GM23338 (cell line): ENCODE measurements at regions not wholly inside any gene's neighbourhood (a gene's known extent, or its start where the extent isn't known, plus 50 kb on each side); places are given as distances from the start of the nearest gene placed in this dataset.

Source experiments
- ATAC-seq: fragments of 200-7000 bp; cut with Tn5 transposase; 3 replicates; pipeline ENCODE4 v1.9.1; 2020
- DNase-seq: peaks from one replicate; pipeline ENCODE4 v3.0.0-alpha.2; 2015; ENCODE audit warnings: low spot score
- H2AFZ ChIP-seq: fragments of 200-600 bp; sonication (generic); 2 replicates; pipeline ENCODE4 v1.8.0; 2016; ENCODE audit warnings: antibody characterized with exemption, mild to moderate bottlenecking, moderate library complexity
- H3F3A ChIP-seq: fragments of 200-600 bp; sonication (generic); replicated peaks from 2 replicates; pipeline ENCODE4 v1.8.0; 2017; ENCODE audit warnings: antibody characterized with exemption, mixed run types, low read depth
- H3K27ac ChIP-seq: fragments of 200-600 bp; sonication (generic); 2 replicates; pipeline ENCODE4 v1.6.1; 2016; ENCODE audit warnings: low read depth
- H3K27me3 ChIP-seq: fragments of 200-600 bp; sonication (generic); 2 replicates; pipeline ENCODE4 v1.8.0; 2016; ENCODE audit warnings: mild to moderate bottlenecking, mixed run types, moderate library complexity; ENCODE audit not compliant: insufficient read depth
- H3K36me3 ChIP-seq: fragments of 200-600 bp; sonication (generic); 2 replicates; pipeline ENCODE4 v1.8.0; 2016; ENCODE audit warnings: mild to moderate bottlenecking; ENCODE audit not compliant: insufficient read depth
- H3K4me1 ChIP-seq: fragments of 200-600 bp; sonication (generic); 2 replicates; pipeline ENCODE4 v1.8.0; 2016; ENCODE audit warnings: mild to moderate bottlenecking, moderate library complexity; ENCODE audit not compliant: insufficient read depth
- H3K4me2 ChIP-seq: fragments of 200-600 bp; sonication (generic); 2 replicates; pipeline ENCODE4 v1.7.1; 2017; ENCODE audit warnings: mixed run types
- H3K4me3 ChIP-seq: fragments of 200-600 bp; sonication (generic); 2 replicates; pipeline ENCODE4 v1.6.1; 2016; ENCODE audit warnings: mixed run types
- H3K79me2 ChIP-seq: fragments of 200-600 bp; sonication (generic); replicated peaks from 2 replicates; pipeline ENCODE4 v1.8.0; 2017; ENCODE audit warnings: mild to moderate bottlenecking; ENCODE audit not compliant: insufficient read depth
- H3K9me2 ChIP-seq: fragments of 200-600 bp; sonication (generic); 2 replicates; pipeline ENCODE4 v1.8.0; 2017; ENCODE audit not compliant: insufficient read depth
- H4K20me1 ChIP-seq: fragments of 200-600 bp; sonication (generic); replicated peaks from 2 replicates; pipeline ENCODE4 v1.8.0; 2017; ENCODE audit warnings: mild to moderate bottlenecking; ENCODE audit not compliant: insufficient read depth
- H3K27ac Mint-ChIP-seq: 2 replicates; pipeline ENCODE4 v1.8.0; 2020; ENCODE audit warnings: inconsistent platforms, mild to moderate bottlenecking, moderate library complexity, mixed read lengths
- H3K27me3 Mint-ChIP-seq: 3 replicates; pipeline ENCODE4 v1.8.0; 2022; ENCODE audit warnings: low read depth, mild to moderate bottlenecking, moderate library complexity, mixed read lengths, inconsistent platforms; ENCODE audit not compliant: insufficient read depth, poor library complexity
- H3K36me3 Mint-ChIP-seq: 3 replicates; pipeline ENCODE4 v1.8.0; 2021; ENCODE audit warnings: low read depth, mild to moderate bottlenecking, inconsistent platforms, moderate library complexity, mixed read lengths
- H3K4me1 Mint-ChIP-seq: 3 replicates; pipeline ENCODE4 v1.8.0; 2020; ENCODE audit warnings: mild to moderate bottlenecking, inconsistent platforms, mixed read lengths
- H3K4me3 Mint-ChIP-seq: 3 replicates; pipeline ENCODE4 v1.8.0; 2021; ENCODE audit warnings: moderate library complexity, mild to moderate bottlenecking, inconsistent platforms, mixed read lengths
- H3K9me3 Mint-ChIP-seq: 3 replicates; pipeline ENCODE4 v1.8.0; 2020; ENCODE audit warnings: moderate library complexity, mild to moderate bottlenecking, inconsistent platforms, mixed read lengths
- CREB1 ChIP-seq: fragments of 250-450 bp; sonication (Bioruptor Pico); IDR thresholded peaks from 2 replicates; pipeline ENCODE4 v1.5.0; 2020; ENCODE audit warnings: low read depth, mild to moderate bottlenecking, moderate library complexity
- EZH2phosphoT487 ChIP-seq: fragments of 200-600 bp; sonication (generic); IDR thresholded peaks from one replicate; pipeline ENCODE4 v1.8.1; 2018; ENCODE audit warnings: antibody characterized with exemption; ENCODE audit not compliant: unreplicated experiment
- JUNB ChIP-seq: IDR thresholded peaks from one replicate; pipeline ENCODE4 v1.6.1; 2016; ENCODE audit warnings: antibody characterized with exemption; ENCODE audit not compliant: unreplicated experiment
- NANOG ChIP-seq: IDR thresholded peaks from 2 replicates; pipeline ENCODE4 v1.6.1; 2016; ENCODE audit warnings: antibody characterized with exemption, borderline replicate concordance
- POLR2AphosphoS5 ChIP-seq: IDR thresholded peaks from 2 replicates; pipeline ENCODE4 v1.6.1; 2016; ENCODE audit warnings: antibody characterized with exemption, low read depth
- STAT1 ChIP-seq: IDR thresholded peaks from one replicate; pipeline ENCODE4 v1.6.1; 2016; ENCODE audit warnings: antibody characterized with exemption; ENCODE audit not compliant: unreplicated experiment
- ZNF114 ChIP-seq: fragments of 250-450 bp; sonication (Bioruptor Pico); IDR thresholded peaks from 2 replicates; pipeline ENCODE4 v1.5.0; 2020; ENCODE audit warnings: mild to moderate bottlenecking, moderate library complexity
- ZNF331 ChIP-seq: fragments of 250-450 bp; sonication (Bioruptor Pico); IDR thresholded peaks from 2 replicates; pipeline ENCODE4 v1.5.0; 2020; ENCODE audit warnings: low read depth, mild to moderate bottlenecking, moderate library complexity
- TF ChIP-seq, protein P1 (sequence below): IDR thresholded peaks from 2 replicates; pipeline ENCODE4 v1.6.1; 2016; ENCODE audit warnings: antibody characterized with exemption
- TF ChIP-seq, protein P2 (sequence below): IDR thresholded peaks from one replicate; pipeline ENCODE4 v1.6.1; 2018; ENCODE audit warnings: antibody characterized with exemption; ENCODE audit not compliant: unreplicated experiment
- TF ChIP-seq, protein P3 (sequence below): fragments of 250-450 bp; sonication (Bioruptor Pico); IDR thresholded peaks from 2 replicates; pipeline ENCODE4 v1.5.0; 2020; ENCODE audit warnings: mild to moderate bottlenecking, moderate library complexity

DNA sequence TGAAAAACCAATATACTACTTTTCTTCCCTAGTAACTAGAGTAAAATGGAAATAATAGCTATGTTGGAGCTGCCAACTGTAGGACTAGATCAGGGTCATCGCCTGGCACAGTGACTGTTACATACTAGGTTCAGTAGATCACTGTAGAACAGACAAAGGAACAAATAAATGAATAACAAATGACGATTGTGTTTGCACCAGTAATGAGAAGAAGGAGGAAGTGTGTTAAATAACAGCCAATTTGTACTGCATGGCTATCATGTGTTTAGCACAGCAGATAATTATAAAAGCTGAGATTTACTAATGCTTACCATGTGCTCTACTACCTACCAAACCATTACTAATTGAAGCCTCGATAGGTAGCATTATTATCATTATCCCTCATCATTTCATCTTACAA lies 85.3 kb upstream of the FXR1 start:
- H3K4me3 Mint-ChIP-seq: no peak overlapping the region
- TF ChIP-seq CREB1 (CRISPR knock-in tag): no peak
- no peak for TF ChIP-seq ZNF331

DNA sequence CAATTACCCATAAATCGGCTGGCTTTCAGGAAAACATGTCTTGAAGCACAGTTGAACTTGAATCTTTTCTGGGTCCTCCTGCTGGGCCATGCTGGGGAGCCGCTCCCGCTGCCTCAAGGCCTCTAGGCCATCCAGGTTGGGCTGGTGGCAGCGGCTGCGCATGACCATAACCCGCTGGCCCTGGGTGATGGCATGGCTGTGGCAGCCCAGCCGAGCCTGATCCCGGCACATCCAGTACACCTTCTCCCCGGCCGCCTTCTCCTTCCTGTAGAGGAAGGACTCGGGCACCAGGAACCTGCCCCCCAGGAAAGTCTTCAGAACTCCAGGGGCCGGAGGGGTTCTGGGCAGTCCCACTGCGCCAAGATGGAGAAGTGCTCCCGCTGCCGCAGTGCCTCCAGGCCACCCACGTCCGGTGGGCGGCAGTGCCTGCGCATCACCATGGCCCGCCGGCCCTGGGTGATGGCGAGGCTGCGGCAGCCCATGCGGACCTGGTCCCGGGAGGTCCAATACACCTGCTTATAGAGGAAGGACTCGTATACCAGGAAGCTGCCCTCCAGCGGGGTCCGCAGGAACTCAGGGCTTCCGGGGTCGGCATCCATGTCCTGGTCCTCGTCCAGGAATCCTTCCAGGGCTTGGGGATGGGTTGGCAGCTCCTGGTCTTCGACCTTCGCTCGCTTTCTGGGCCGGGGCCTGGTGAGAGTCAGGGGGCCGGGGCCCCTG lies 84.3 kb upstream of the FXR1 start:
- H3K9me2 ChIP-seq: no peaks in the 10 kb centered on the region
- DNase-seq: no peak
- Mint-ChIP-seq H3K27me3 (no peaks in the 10 kb centered on the region), H3K9me3 (no peaks in the 10 kb centered on the region), H3K36me3 (no peaks in the 10 kb centered on the region), H3K27ac (no peak overlapping the region), H3K4me1 (no peaks in the 10 kb centered on the region; the same call in 2 of the 3 replicates), H3K4me3 (no peak overlapping the region)
- no peaks in the 10 kb centered on the region for H3K4me1 ChIP-seq
- no peaks in the 10 kb centered on the region for H3K27me3 ChIP-seq
- H3K36me3 ChIP-seq: no peaks in the 10 kb centered on the region
- no peak; the same call in 2 of the 3 replicates for ATAC-seq
- no peaks in the 10 kb centered on the region for H3F3A ChIP-seq
- TF ChIP-seq, protein P1, sequence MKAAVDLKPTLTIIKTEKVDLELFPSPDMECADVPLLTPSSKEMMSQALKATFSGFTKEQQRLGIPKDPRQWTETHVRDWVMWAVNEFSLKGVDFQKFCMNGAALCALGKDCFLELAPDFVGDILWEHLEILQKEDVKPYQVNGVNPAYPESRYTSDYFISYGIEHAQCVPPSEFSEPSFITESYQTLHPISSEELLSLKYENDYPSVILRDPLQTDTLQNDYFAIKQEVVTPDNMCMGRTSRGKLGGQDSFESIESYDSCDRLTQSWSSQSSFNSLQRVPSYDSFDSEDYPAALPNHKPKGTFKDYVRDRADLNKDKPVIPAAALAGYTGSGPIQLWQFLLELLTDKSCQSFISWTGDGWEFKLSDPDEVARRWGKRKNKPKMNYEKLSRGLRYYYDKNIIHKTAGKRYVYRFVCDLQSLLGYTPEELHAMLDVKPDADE: no peak
- TF ChIP-seq JUNB (no peak), NANOG (no peak), STAT1 (no peak), CREB1 (CRISPR knock-in tag) (no peak), ZNF114 (CRISPR knock-in tag) (no peak), ZNF331 (no peak), POLR2AphosphoS5 (no peak), EZH2phosphoT487 (no peak)
- TF ChIP-seq, protein P2, sequence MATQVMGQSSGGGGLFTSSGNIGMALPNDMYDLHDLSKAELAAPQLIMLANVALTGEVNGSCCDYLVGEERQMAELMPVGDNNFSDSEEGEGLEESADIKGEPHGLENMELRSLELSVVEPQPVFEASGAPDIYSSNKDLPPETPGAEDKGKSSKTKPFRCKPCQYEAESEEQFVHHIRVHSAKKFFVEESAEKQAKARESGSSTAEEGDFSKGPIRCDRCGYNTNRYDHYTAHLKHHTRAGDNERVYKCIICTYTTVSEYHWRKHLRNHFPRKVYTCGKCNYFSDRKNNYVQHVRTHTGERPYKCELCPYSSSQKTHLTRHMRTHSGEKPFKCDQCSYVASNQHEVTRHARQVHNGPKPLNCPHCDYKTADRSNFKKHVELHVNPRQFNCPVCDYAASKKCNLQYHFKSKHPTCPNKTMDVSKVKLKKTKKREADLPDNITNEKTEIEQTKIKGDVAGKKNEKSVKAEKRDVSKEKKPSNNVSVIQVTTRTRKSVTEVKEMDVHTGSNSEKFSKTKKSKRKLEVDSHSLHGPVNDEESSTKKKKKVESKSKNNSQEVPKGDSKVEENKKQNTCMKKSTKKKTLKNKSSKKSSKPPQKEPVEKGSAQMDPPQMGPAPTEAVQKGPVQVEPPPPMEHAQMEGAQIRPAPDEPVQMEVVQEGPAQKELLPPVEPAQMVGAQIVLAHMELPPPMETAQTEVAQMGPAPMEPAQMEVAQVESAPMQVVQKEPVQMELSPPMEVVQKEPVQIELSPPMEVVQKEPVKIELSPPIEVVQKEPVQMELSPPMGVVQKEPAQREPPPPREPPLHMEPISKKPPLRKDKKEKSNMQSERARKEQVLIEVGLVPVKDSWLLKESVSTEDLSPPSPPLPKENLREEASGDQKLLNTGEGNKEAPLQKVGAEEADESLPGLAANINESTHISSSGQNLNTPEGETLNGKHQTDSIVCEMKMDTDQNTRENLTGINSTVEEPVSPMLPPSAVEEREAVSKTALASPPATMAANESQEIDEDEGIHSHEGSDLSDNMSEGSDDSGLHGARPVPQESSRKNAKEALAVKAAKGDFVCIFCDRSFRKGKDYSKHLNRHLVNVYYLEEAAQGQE: no peak
- TF ChIP-seq, protein P3, sequence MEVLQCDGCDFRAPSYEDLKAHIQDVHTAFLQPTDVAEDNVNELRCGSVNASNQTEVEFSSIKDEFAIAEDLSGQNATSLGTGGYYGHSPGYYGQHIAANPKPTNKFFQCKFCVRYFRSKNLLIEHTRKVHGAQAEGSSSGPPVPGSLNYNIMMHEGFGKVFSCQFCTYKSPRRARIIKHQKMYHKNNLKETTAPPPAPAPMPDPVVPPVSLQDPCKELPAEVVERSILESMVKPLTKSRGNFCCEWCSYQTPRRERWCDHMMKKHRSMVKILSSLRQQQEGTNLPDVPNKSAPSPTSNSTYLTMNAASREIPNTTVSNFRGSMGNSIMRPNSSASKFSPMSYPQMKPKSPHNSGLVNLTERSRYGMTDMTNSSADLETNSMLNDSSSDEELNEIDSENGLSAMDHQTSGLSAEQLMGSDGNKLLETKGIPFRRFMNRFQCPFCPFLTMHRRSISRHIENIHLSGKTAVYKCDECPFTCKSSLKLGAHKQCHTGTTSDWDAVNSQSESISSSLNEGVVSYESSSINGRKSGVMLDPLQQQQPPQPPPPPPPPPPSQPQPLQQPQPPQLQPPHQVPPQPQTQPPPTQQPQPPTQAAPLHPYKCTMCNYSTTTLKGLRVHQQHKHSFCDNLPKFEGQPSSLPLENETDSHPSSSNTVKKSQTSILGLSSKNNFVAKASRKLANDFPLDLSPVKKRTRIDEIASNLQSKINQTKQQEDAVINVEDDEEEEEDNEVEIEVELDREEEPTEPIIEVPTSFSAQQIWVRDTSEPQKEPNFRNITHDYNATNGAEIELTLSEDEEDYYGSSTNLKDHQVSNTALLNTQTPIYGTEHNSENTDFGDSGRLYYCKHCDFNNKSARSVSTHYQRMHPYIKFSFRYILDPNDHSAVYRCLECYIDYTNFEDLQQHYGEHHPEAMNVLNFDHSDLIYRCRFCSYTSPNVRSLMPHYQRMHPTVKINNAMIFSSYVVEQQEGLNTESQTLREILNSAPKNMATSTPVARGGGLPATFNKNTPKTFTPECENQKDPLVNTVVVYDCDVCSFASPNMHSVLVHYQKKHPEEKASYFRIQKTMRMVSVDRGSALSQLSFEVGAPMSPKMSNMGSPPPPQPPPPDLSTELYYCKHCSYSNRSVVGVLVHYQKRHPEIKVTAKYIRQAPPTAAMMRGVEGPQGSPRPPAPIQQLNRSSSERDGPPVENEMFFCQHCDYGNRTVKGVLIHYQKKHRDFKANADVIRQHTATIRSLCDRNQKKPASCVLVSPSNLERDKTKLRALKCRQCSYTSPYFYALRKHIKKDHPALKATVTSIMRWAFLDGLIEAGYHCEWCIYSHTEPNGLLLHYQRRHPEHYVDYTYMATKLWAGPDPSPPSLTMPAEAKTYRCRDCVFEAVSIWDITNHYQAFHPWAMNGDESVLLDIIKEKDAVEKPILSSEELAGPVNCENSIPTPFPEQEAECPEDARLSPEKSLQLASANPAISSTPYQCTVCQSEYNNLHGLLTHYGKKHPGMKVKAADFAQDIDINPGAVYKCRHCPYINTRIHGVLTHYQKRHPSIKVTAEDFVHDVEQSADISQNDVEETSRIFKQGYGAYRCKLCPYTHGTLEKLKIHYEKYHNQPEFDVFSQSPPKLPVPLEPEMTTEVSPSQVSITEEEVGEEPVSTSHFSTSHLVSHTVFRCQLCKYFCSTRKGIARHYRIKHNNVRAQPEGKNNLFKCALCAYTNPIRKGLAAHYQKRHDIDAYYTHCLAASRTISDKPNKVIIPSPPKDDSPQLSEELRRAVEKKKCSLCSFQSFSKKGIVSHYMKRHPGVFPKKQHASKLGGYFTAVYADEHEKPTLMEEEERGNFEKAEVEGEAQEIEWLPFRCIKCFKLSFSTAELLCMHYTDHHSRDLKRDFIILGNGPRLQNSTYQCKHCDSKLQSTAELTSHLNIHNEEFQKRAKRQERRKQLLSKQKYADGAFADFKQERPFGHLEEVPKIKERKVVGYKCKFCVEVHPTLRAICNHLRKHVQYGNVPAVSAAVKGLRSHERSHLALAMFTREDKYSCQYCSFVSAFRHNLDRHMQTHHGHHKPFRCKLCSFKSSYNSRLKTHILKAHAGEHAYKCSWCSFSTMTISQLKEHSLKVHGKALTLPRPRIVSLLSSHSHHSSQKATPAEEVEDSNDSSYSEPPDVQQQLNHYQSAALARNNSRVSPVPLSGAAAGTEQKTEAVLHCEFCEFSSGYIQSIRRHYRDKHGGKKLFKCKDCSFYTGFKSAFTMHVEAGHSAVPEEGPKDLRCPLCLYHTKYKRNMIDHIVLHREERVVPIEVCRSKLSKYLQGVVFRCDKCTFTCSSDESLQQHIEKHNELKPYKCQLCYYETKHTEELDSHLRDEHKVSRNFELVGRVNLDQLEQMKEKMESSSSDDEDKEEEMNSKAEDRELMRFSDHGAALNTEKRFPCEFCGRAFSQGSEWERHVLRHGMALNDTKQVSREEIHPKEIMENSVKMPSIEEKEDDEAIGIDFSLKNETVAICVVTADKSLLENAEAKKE: no peak
- H4K20me1 ChIP-seq: no peaks in the 10 kb centered on the region
- H2AFZ ChIP-seq: no peak overlapping the region
- H3K4me3 ChIP-seq: no peak overlapping the region
- no peaks in the 10 kb centered on the region for H3K79me2 ChIP-seq
- no peak overlapping the region for H3K4me2 ChIP-seq
- no peak overlapping the region for H3K27ac ChIP-seq

More for the DNA sequence above, 85.3 kb upstream of the FXR1 start:
- Histone ChIP-seq H3K4me3 (no peak overlapping the region), H3K36me3 (no peaks in the 10 kb centered on the region), H2AFZ (no peak overlapping the region), H3K27me3 (no peaks in the 10 kb centered on the region), H3F3A (no peaks in the 10 kb centered on the region), H3K27ac (no peak overlapping the region), H4K20me1 (no peaks in the 10 kb centered on the region), H3K4me1 (no peaks in the 10 kb centered on the region), H3K4me2 (no peak overlapping the region), H3K9me2 (no peaks in the 10 kb centered on the region), H3K79me2 (no peaks in the 10 kb centered on the region)
- ATAC-seq (no peak), DNase-seq (no peak)
- H3K9me3 Mint-ChIP-seq: no peaks in the 10 kb centered on the region
- no peaks in the 10 kb centered on the region for H3K27me3 Mint-ChIP-seq
- no peaks in the 10 kb centered on the region for H3K4me1 Mint-ChIP-seq
- no peak overlapping the region for H3K27ac Mint-ChIP-seq
- no peaks in the 10 kb centered on the region for H3K36me3 Mint-ChIP-seq
